HEK293 (cell line): ENCODE measurements at regions not wholly inside any gene's neighbourhood (a gene's known extent, or its start where the extent isn't known, plus 50 kb on each side); places are given as distances from the start of the nearest gene placed in this dataset.

Source experiments
- CTCF ChIA-PET: fragments of 350-600 bp; formaldehyde crosslinking; extraction: SDS; loops from one replicate; lab custom pipeline; 2021; ENCODE audit warnings: antibody characterized with exemption; lab: Yijun Ruan, JAX
- POLR2A ChIA-PET: fragments of 300-600 bp; formaldehyde crosslinking; extraction: SDS; loops from one replicate; lab custom pipeline; 2020; ENCODE audit warnings: antibody characterized with exemption, inconsistent platforms; lab: Yijun Ruan, JAX
- H3K27ac ChIP-seq: fragments of 200-500 bp; sonication (Bioruptor generic); 2 replicates; pipeline ENCODE4 v1.5.1; 2014; ENCODE audit warnings: low read depth, low read length, control low read depth, inconsistent platforms; ENCODE audit errors: extremely low read depth
- H3K36me3 ChIP-seq, 2 experiments: fragments of 200-500 bp in 1 of 2; sonication (Bioruptor generic) in 1 of 2; 1 replicate in 1 of 2; 2 replicates in 1 of 2; pipeline ENCODE4 v1.5.1; 2014 to 2017; ENCODE audit warnings: inconsistent platforms in 2 of 2, low read length in 2 of 2; ENCODE audit not compliant: control insufficient read depth in 2 of 2, insufficient read depth in 1 of 2
- H3K4me1 ChIP-seq: fragments of 200-500 bp; sonication (Bioruptor generic); 2 replicates; pipeline ENCODE4 v1.5.1; 2014; ENCODE audit warnings: mild to moderate bottlenecking, low read length, inconsistent platforms; ENCODE audit not compliant: control insufficient read depth, insufficient read depth
- H3K4me3 ChIP-seq: 2 replicates; pipeline ENCODE4 v1.5.1; 2011; ENCODE audit warnings: low read depth, mild to moderate bottlenecking, control low read depth, low read length, moderate library complexity
- H3K9me3 ChIP-seq: fragments of 200-500 bp; sonication (Bioruptor generic); 2 replicates; pipeline ENCODE4 v1.5.1; 2014; ENCODE audit warnings: low read depth, low read length, inconsistent platforms; ENCODE audit not compliant: control insufficient read depth, insufficient read depth
- EGR2 ChIP-seq: fragments of 450-650 bp; formaldehyde crosslinking; IDR thresholded peaks from 2 replicates; pipeline ENCODE4 v1.5.1; 2016; ENCODE audit warnings: low read depth, missing biosample characterization, missing genetic modification characterization
- GLIS1 ChIP-seq: fragments of 450-650 bp; formaldehyde crosslinking; IDR thresholded peaks from 2 replicates; pipeline ENCODE4 v1.5.1; 2016; ENCODE audit warnings: missing biosample characterization, missing genetic modification characterization
- KLF17 ChIP-seq: fragments of 450-650 bp; formaldehyde crosslinking; IDR thresholded peaks from 2 replicates; pipeline ENCODE4 v1.5.1; 2016; ENCODE audit warnings: missing biosample characterization, missing genetic modification characterization
- PATZ1 ChIP-seq: fragments of 450-650 bp; formaldehyde crosslinking; IDR thresholded peaks from 2 replicates; pipeline ENCODE4 v1.5.1; 2016; ENCODE audit warnings: missing biosample characterization, missing genetic modification characterization
- ZBTB11 ChIP-seq: fragments of 450-650 bp; formaldehyde crosslinking; conservative IDR thresholded peaks from 2 replicates; pipeline ENCODE4 v1.5.1; 2016; ENCODE audit warnings: low read depth, missing biosample characterization, missing genetic modification characterization
- ZBTB49 ChIP-seq: fragments of 450-650 bp; formaldehyde crosslinking; IDR thresholded peaks from 2 replicates; pipeline ENCODE4 v1.5.1; 2016; ENCODE audit warnings: missing biosample characterization, missing genetic modification characterization, low read depth
- ZFHX2 ChIP-seq: fragments of 450-650 bp; formaldehyde crosslinking; conservative IDR thresholded peaks from 2 replicates; pipeline ENCODE4 v1.5.1; 2016; ENCODE audit warnings: missing biosample characterization, missing genetic modification characterization
- ZNF19 ChIP-seq: fragments of 450-650 bp; formaldehyde crosslinking; IDR thresholded peaks from 2 replicates; pipeline ENCODE4; 2016; ENCODE audit warnings: missing biosample characterization, missing genetic modification characterization, low read depth
- ZNF239 ChIP-seq: fragments of 450-650 bp; formaldehyde crosslinking; IDR thresholded peaks from 2 replicates; pipeline ENCODE4 v1.5.1; 2016; ENCODE audit warnings: missing biosample characterization, missing genetic modification characterization
- ZNF404 ChIP-seq: fragments of 450-650 bp; formaldehyde crosslinking; IDR thresholded peaks from 2 replicates; pipeline ENCODE4 v1.5.1; 2017; ENCODE audit warnings: missing biosample characterization, missing genetic modification characterization
- ZNF449 ChIP-seq: fragments of 450-650 bp; formaldehyde crosslinking; IDR thresholded peaks from 2 replicates; pipeline ENCODE4 v1.5.1; 2017; ENCODE audit warnings: missing biosample characterization, mild to moderate bottlenecking, missing genetic modification characterization, moderate library complexity
- ZNF518A ChIP-seq: fragments of 450-650 bp; formaldehyde crosslinking; conservative IDR thresholded peaks from 2 replicates; pipeline ENCODE4 v1.5.1; 2016; ENCODE audit warnings: low read depth, missing biosample characterization, missing genetic modification characterization
- ZNF529 ChIP-seq: fragments of 450-650 bp; formaldehyde crosslinking; IDR thresholded peaks from 2 replicates; pipeline ENCODE4 v1.5.1; 2017; ENCODE audit warnings: missing genetic modification characterization, missing biosample characterization; ENCODE audit not compliant: insufficient replicate concordance
- ZNF654 ChIP-seq: fragments of 450-650 bp; formaldehyde crosslinking; IDR thresholded peaks from 2 replicates; pipeline ENCODE4 v1.5.1; 2016; ENCODE audit warnings: low read depth, missing biosample characterization, missing genetic modification characterization
- ZNF785 ChIP-seq: fragments of 450-650 bp; formaldehyde crosslinking; IDR thresholded peaks from 2 replicates; pipeline ENCODE4 v1.5.1; 2016; ENCODE audit warnings: missing biosample characterization, missing genetic modification characterization
- ZSCAN16 ChIP-seq: fragments of 450-650 bp; formaldehyde crosslinking; IDR thresholded peaks from 2 replicates; pipeline ENCODE4 v1.5.1; 2016; ENCODE audit warnings: missing biosample characterization, missing genetic modification characterization

GRCh38 chr3:176870451-176870850, 326.8 kb downstream of the TBL1XR1 start (continued):
- no peak for TF ChIP-seq ZNF518A
- no peak for TF ChIP-seq ZBTB11

GRCh38 chr3:176867681-176868663, 329.3 kb downstream of the TBL1XR1 start:
- Histone ChIP-seq H3K4me3 (no peak overlapping the region), H3K4me1 (no peaks in the 10 kb centered on the region), H3K27ac (no peak overlapping the region), H3K9me3 (no peaks in the 10 kb centered on the region), H3K36me3 (no peaks in the 10 kb centered on the region)
- CTCF ChIA-PET, result interaction anchor here (0.9 kb wide), 1 partner anchor 70 kb away, joined by 3 read pairs; no protein-coding TSS in a partner anchor
- no peak for TF ChIP-seq ZNF239 (tag by site-specific recombination)
- TF ChIP-seq ZSCAN16 (tag by site-specific recombination), result no peak
- TF ChIP-seq ZFHX2 (tag by site-specific recombination), result no peak
- TF ChIP-seq KLF17 (tag by site-specific recombination), result no peak
- no peak for TF ChIP-seq GLIS1 (tag by site-specific recombination)
- TF ChIP-seq ZNF19, result no peak
- no peak for TF ChIP-seq ZNF529 (tag by site-specific recombination)
- no peak for TF ChIP-seq PATZ1 (tag by site-specific recombination)
- TF ChIP-seq ZBTB49, result no peak
- no peak for TF ChIP-seq ZNF654
- no peak for TF ChIP-seq EGR2 (tag by site-specific recombination)
- TF ChIP-seq ZNF785 (tag by site-specific recombination), result no peak
- TF ChIP-seq ZNF449 (tag by site-specific recombination), result no peak
- TF ChIP-seq ZNF404, result no peak
- POLR2A ChIA-PET, result no interaction called here
